ENCODE measurements at regions not wholly inside any gene's neighbourhood (a gene's known extent, or its start where the extent isn't known, plus 50 kb on each side); places are given as distances from the start of the nearest gene placed in this dataset.
A peak's percentile ranks its signal among the peaks of the same experiment; 100 is the strongest.

DNA sequence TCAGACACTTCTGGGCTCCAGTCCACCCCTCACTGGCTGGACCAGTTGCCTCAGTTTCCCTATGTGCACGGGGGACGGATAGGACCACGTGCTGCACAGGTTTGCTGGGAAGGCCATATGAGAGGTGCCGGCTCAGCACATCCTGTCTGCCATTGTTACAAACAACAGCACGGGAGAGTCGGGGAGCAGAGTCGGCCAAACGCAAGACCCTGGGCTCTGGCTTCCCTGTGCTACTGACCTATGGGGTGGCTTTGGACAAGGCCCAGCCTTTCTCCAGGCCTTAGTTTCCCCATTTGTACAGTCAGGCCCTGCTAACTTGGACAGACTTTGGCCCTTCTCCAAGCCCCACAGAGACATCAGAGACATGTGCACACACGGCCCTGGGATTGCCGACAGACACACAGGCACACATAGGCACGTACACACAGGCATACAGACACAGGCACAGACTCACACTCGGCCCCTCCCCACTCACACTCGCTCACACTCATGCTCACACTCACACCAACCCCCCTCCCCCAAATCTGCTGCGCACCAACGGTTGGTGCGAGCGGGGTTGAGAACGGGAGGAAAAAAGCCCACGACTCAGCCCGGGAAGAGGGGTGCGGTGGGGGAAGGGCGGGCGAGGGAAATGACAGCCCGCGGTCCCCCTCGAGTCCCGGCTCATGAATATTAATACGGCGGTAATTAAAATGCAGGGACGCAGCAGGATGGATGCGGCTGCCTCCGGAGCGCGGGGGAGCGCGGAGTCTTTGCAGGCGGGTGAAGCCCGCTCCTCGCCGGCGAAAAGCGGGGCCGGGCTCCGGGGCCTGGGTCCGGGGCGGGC, 133.0 kb downstream of the C9orf50 start:
- Histone ChIP-seq H3K36me3 (replicated peaks; ENCODE audit: insufficient read depth, low read length) (no peaks in the 10 kb centered on the region), H3K4me3 (ENCODE audit: low read length) (peak overlapping the region; percentile 40; the same call in 1 of the 2 replicates), H3K79me2 (ENCODE audit: low read length) (0 out of 2 replicates have a peak, but pooled peaks cover 3% of the 10 kb centered on the region), H3K4me2 (ENCODE audit: low read depth, low read length) (peak overlapping the region; percentile 60), H4K20me1 (ENCODE audit: insufficient read depth, low read length) (no peaks in the 10 kb centered on the region), H3K9ac (ENCODE audit: low read length) (peak overlapping the region; percentile 48; the same call in 1 of the 2 replicates), H2AFZ (ENCODE audit: low read length) (peak overlapping the region; percentile 71), H3F3A (ENCODE audit: insufficient read depth, low read length) (no peaks in the 10 kb centered on the region), H3K9me3 (replicated peaks; ENCODE audit: insufficient read depth, low read length) (no peaks in the 10 kb centered on the region), H3K27me3 (replicated peaks; ENCODE audit: insufficient read depth, low read length) (peaks cover 27% of the 10 kb centered on the region), H3K27ac (ENCODE audit: low read length) (no peak overlapping the region), H3K4me1 (ENCODE audit: low read length) (peaks cover 3% of the 10 kb centered on the region; the same call in 1 of the 2 replicates), H3K9me2 (replicated peaks; ENCODE audit: insufficient read depth, low read length) (no peaks in the 10 kb centered on the region)
- TF ChIP-seq, protein P1, sequence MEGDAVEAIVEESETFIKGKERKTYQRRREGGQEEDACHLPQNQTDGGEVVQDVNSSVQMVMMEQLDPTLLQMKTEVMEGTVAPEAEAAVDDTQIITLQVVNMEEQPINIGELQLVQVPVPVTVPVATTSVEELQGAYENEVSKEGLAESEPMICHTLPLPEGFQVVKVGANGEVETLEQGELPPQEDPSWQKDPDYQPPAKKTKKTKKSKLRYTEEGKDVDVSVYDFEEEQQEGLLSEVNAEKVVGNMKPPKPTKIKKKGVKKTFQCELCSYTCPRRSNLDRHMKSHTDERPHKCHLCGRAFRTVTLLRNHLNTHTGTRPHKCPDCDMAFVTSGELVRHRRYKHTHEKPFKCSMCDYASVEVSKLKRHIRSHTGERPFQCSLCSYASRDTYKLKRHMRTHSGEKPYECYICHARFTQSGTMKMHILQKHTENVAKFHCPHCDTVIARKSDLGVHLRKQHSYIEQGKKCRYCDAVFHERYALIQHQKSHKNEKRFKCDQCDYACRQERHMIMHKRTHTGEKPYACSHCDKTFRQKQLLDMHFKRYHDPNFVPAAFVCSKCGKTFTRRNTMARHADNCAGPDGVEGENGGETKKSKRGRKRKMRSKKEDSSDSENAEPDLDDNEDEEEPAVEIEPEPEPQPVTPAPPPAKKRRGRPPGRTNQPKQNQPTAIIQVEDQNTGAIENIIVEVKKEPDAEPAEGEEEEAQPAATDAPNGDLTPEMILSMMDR (IDR thresholded peaks at IDR 0.05; ENCODE audit: low read length), result no peak
- TF ChIP-seq EZH2phosphoT487 (IDR thresholded peaks at IDR 0.05; ENCODE audit: low read length), result no peak
- TF ChIP-seq EZH2 (optimal IDR thresholded peaks at IDR 0.05; ENCODE audit: low read depth, low read length), result no peak
- DNase-seq, result no peak

DNA sequence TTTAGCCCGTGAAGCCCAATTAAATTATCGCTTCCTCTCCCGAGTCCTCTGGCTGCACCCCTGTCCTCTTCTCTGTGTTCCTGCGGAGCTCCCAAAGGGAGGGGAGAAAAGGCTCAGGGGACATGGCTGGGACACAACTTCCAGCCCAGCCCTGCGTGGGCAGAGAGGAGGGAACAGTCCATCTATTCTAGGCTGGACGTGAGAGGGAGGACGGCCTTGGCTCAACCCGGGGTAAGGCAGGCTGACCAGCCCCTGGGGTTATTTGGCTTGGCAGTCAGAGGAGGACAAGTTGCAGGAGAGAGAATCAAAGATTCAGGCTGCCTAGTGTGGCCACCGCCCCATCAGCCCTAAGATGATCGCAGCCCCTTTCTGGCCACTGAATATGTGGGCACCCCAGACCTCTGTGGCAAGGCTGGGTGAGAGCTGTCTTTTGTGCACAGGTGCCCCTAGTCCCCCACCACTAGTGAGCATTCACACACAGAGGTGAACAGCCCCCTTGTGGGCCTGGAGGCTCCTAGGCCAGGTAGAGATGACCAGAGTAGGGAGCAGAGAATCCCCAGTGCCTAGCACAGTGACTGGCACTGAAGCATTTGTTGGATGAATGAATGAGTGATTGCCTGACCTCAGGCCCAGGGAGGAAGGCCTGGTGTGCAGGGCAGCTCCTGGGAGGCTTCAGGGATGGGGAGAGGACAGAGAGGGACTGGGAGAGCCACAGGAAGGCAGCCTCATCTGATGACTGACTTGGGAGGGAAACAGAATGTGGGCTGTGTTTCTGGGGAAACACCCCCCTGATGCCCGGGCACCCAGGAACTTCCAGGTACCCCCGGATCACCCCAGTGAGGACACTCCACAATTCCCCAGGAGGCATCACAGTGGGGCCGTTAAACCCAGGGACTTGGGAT, 133.9 kb downstream of the C9orf50 start:
- H4K20me1 ChIP-seq (ENCODE audit: insufficient read depth, low read length), result no peaks in the 10 kb centered on the region
- H3K4me2 ChIP-seq (ENCODE audit: low read depth, low read length), result no peak overlapping the region
- no peaks in the 10 kb centered on the region for H3K9me3 ChIP-seq (replicated peaks; ENCODE audit: insufficient read depth, low read length)
- H3K79me2 ChIP-seq (ENCODE audit: low read length), result 0 out of 2 replicates have a peak, but pooled peaks cover 3% of the 10 kb centered on the region
- peaks cover 32% of the 10 kb centered on the region for H3K27me3 ChIP-seq (replicated peaks; ENCODE audit: insufficient read depth, low read length)
- TF ChIP-seq EZH2phosphoT487 (IDR thresholded peaks at IDR 0.05; ENCODE audit: low read length) (no peak), EZH2 (optimal IDR thresholded peaks at IDR 0.05; ENCODE audit: low read depth, low read length) (no peak)
- TF ChIP-seq, protein P1 (IDR thresholded peaks at IDR 0.05; ENCODE audit: low read length), result no peak
- H3K4me1 ChIP-seq (ENCODE audit: low read length), result peaks cover 3% of the 10 kb centered on the region; the same call in 1 of the 2 replicates
- H3F3A ChIP-seq (ENCODE audit: insufficient read depth, low read length), result no peaks in the 10 kb centered on the region
- H3K27ac ChIP-seq (ENCODE audit: low read length), result no peak overlapping the region
- no peak overlapping the region for H2AFZ ChIP-seq (ENCODE audit: low read length)
- DNase-seq, result no peak
- no peak overlapping the region for H3K9ac ChIP-seq (ENCODE audit: low read length)
- H3K36me3 ChIP-seq (replicated peaks; ENCODE audit: insufficient read depth, low read length), result no peaks in the 10 kb centered on the region
- no peaks in the 10 kb centered on the region for H3K9me2 ChIP-seq (replicated peaks; ENCODE audit: insufficient read depth, low read length)
- H3K4me3 ChIP-seq (ENCODE audit: low read length), result no peak overlapping the region

DNA sequence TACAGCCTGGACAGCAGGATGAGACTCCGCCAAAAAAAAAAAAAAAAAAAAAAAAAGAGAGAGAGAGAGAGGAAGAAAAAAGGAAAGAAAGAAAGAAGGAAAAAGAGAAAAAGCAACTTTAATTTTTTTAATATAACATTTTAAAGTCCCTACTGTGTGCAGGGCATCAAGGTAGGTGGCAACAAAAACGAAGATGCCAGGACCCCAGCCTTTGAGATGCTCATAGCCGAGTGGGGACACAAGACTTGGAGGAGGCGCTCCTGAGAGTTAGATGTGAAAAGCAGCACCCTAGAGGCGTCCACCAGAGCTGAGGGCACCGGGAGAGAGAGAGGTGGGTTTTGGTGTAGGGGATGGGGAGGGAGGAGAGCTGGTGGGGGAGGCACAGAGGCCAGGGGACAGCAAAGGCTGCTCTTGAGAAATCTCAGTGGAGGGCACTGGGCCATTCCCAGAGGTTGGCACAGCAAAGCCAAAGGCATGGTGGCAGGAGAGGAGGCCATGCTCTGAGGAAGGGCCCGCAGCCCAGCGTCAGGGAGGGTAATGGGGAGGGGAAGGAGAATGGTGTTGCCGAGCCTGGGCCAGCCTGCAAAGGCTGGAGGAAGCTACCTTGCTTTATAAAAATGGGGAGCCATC, 135.6 kb downstream of the C9orf50 start:
- Histone ChIP-seq H3K9me2 (replicated peaks; ENCODE audit: insufficient read depth, low read length) (no peaks in the 10 kb centered on the region), H3K79me2 (ENCODE audit: low read length) (0 out of 2 replicates have a peak, but pooled peaks cover 3% of the 10 kb centered on the region), H3F3A (ENCODE audit: insufficient read depth, low read length) (no peaks in the 10 kb centered on the region), H3K9ac (ENCODE audit: low read length) (no peak overlapping the region), H3K27ac (ENCODE audit: low read length) (no peak overlapping the region), H4K20me1 (ENCODE audit: insufficient read depth, low read length) (no peaks in the 10 kb centered on the region), H2AFZ (ENCODE audit: low read length) (no peak overlapping the region), H3K4me1 (ENCODE audit: low read length) (peaks cover 3% of the 10 kb centered on the region; the same call in 1 of the 2 replicates), H3K9me3 (replicated peaks; ENCODE audit: insufficient read depth, low read length) (no peaks in the 10 kb centered on the region), H3K27me3 (replicated peaks; ENCODE audit: insufficient read depth, low read length) (peaks cover 45% of the 10 kb centered on the region), H3K4me3 (ENCODE audit: low read length) (no peak overlapping the region), H3K36me3 (replicated peaks; ENCODE audit: insufficient read depth, low read length) (no peaks in the 10 kb centered on the region), H3K4me2 (ENCODE audit: low read depth, low read length) (no peak overlapping the region)
- no peak for TF ChIP-seq EZH2 (optimal IDR thresholded peaks at IDR 0.05; ENCODE audit: low read depth, low read length)
- TF ChIP-seq, protein P1 (IDR thresholded peaks at IDR 0.05; ENCODE audit: low read length), result no peak
- no peak for TF ChIP-seq EZH2phosphoT487 (IDR thresholded peaks at IDR 0.05; ENCODE audit: low read length)
- DNase-seq, result no peak

All from MM.1S (cell line).